ENCODE measurements at regions not wholly inside any gene's neighbourhood (a gene's known extent, or its start where the extent isn't known, plus 50 kb on each side); places are given as distances from the start of the nearest gene placed in this dataset.
"Not testable (repeated sequence)": the region's sequence is repeated elsewhere in the genome, so short reads cannot be mapped to it uniquely, and the experiment has no call there.

DNA sequence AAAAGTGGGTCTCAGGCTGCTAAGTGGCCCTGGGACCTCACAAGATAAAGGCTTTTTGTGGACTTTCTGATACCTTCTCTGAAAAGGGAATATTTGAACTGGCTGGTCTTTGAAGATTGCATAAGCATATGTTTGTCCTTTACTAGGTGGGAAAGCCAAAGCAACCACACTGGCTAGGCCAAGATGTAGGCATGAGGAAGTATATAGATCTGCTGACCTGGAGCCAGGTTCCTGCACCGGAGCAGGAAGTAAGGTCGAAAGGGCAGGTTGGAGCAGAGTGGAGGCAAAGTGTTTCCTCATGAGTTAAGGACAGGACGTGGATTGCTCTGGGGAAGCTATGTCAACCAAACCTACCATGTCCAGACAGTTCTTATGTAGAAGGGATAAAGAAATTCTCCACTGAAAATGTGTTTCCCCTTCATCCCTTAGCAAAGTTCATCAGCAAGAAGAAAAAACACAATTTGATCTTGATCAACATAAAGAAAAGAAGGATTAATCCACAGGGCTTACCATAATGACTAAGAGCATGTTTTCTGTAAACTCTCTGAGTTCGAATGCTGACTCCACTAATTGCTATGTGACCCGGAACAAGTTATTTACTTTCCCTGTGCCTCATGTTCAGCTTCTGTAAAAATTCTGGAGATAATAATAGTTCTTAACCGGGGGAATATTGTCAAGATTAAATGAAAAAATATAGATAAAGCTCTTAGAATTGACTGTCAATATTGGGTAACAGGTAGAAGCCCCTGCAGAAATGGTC, 156.1 kb upstream of the SRD5A2 start:
- no peak for DNase-seq

DNA sequence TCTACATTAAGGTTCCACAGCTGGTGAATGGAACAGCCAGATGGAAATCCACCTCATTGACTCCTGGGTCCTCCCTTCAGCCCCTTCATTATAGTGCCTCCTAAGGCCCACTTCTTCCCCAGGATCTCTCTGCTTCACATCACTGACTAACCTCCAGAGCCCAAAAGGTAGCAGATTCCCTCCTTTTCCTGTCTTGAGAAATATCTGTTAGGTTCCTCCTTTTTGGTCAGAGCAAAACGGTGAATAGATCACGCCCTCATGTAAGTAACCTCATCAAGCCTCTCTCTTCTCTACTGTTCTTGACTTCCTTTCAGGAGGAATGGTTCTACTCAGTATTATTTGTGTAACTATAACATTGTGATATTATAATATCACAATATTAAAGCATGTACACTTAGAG, 155.0 kb upstream of the SRD5A2 start:
- DNase-seq, result no peak

DNA sequence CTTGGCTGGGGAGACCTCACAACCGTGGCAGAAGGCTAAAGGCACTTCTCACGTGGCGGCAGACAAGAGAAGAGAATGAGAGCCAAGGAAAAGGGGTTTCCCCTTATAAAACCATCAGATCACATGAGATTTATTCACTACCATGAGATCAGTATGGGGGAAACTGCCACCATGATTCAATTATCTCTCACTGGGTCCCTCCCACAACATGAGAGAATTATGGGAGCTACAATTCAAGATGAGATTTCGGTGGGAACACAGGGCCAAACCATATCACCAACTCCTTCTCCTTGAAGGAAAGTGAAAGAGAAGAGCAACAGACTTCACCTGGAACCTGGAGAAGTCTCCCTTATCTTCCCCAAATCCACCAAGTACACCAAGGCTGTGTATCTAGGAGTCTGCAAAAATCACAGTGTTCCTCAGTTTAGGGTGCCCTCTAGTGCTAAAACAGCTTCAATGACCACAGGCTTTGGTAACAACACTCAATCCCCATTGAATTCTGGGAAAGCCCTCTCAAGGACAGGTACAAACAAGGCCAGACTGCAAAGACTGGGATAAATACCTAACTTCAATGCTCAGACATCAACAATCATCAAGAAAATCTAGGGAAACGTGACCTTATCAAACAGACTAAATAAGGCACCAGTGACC, 148.8 kb upstream of the SRD5A2 start:
- DNase-seq, result peak; percentile 33 to 54

- no peak for DNase-seq
Observed at GRCh38 chr2:31729065-31729439, 148.3 kb upstream of the SRD5A2 start.

DNA sequence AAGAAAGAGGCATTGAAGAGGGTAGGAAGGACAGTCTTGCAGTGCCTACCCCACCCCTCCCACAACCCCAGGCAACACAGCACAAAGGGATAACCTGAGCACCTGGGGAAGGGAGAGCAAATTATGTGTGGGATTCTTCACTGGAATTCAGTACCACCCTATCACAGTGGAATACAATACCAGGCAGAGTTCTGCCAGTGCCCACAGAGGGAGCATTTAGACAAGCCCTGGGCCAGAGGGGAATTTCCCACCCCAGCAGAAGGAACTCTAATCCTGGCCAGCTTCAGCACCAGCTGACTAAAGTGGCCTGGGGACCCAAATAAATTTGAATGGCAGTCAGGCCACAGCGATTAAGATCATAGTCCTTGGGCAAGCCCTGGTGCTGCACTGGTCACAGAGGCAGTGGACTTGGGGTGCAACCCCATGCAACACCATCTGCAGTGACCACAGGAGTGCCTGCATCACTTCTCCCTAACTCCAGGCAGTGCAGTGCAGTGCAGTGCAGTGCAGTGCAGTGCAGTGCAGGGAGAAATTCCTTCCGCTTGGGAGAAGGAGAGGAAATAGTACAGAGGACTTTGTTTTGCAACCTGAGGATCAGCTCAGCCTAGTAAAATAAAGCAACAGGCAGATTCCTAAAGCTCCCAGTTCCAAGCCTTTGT, 147.8 kb upstream of the SRD5A2 start:
- no peak for DNase-seq

- no peak for DNase-seq
Observed at GRCh38 chr2:31726457-31726856, 145.7 kb upstream of the SRD5A2 start.

DNA sequence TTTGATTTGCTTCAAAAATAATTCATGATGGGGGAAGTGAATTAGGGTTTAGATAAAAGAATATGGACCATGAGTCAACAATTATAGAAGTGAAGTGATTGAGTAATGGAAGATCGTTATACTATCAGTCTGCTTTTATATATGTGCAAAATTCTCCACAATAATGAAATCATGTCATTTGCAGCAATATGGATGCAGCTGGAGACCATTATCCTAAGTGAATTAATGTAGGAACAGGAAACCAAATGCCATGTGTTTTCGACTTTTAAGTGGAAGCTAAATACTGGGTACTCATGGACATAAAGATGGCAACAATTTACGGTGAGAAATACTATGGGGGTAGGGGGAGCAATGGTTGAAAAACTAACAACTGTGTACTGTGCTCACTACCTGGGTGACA, 144.7 kb upstream of the SRD5A2 start:
- DNase-seq, result no peak

DNA sequence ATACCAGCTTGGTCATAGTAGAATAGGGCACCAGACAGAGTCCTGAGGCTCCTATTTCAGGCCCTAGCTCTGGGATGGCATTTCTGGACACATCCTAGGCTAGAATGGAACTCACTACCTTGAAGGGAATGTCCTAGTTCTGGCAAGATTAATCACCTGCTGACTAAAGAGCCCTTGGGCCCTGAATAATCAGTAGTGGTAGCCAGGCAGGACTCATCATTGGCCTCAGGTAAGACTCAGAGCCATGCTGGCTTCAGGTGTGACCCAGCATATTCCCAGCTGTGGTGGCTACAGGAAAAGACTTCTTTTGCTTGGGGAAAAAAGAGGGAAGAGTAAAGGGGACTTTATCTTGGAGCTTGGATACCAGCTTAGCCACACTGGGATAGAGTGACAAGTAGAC, 131.0 kb upstream of the SRD5A2 start:
- DNase-seq, result no peak

- DNase-seq, result no peak
Observed at GRCh38 chr2:31710121-31710520, 129.4 kb upstream of the SRD5A2 start.

DNA sequence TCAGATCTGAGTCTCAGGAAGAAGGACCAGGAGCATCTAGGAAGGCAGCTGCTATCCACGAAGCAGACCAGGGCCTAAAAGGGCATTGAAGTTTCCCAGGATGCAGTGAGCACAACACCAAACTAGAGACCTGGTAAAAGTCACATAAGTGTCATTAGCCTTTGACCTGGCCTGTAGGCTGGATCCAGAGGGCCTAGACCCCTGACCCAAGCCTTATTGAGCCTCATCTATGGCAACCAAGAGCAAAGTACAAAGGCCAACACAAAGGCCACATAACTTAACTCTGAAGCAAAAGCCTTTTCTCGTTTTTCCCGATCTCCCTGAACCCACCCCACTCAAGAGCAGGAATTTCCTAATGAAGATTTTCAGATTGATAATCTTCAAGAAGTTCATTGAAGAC, 127.3 kb upstream of the SRD5A2 start:
- no peak for DNase-seq

GRCh38 chr2:31704561-31705212, 123.9 kb upstream of the SRD5A2 start:
- DNase-seq, result no peak

- no peak for DNase-seq
Observed at GRCh38 chr2:31703253-31703652, 122.5 kb upstream of the SRD5A2 start.

- no peak for DNase-seq
Observed at GRCh38 chr2:31698722-31699121, 118.0 kb upstream of the SRD5A2 start.

GRCh38 chr2:31696068-31696467, 115.3 kb upstream of the SRD5A2 start:
- DNase-seq, result no peak

GRCh38 chr2:31694444-31694843, 113.7 kb upstream of the SRD5A2 start:
- DNase-seq, result peak in 1 of 2 experiments; percentile 4

DNA sequence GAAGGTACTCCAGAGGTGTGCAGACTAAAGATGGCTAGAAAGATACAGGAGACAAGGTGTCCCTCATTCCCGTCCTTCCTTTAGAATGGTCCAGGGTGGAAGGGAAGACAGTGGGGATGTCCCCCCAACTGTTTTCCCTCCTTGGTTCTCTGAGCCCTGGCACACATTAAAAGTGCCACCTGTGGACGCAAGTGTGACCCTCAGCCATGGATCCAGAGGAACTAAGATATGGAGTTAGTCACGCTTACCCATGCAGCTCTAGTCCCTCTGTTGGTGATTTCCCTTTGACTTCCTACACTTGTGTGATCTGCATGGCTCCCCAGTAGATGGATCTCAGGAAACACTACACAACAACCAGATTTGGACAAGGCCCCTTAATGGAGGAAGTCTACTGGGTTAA, 113.1 kb upstream of the SRD5A2 start:
- no peak for DNase-seq

GRCh38 chr2:31688282-31688681, 107.5 kb upstream of the SRD5A2 start:
- no peak for DNase-seq

DNA sequence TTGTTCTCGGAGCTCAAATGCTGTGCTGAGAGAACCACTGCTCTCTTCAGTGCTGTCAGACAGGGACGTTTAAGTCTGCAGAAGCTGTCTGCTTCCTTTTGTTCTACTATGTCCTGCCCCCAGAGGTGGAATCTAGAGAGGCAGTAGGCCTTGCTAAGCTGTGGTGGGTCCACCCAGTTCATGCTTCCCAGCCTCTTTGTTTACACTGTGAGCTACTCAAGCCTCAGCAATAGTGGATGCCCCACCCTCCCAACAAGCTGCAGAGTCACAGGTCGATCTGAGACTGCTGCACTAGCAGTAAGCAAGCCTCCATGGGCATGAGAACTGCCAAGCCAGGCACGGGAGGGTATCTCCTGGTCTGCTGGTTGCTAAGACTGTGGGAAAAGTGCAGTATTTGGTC, 102.8 kb upstream of the SRD5A2 start:
- DNase-seq, result not testable (repeated sequence)

GRCh38 chr2:31675485-31675901, 94.8 kb upstream of the SRD5A2 start:
- DNase-seq, result no peak

DNA sequence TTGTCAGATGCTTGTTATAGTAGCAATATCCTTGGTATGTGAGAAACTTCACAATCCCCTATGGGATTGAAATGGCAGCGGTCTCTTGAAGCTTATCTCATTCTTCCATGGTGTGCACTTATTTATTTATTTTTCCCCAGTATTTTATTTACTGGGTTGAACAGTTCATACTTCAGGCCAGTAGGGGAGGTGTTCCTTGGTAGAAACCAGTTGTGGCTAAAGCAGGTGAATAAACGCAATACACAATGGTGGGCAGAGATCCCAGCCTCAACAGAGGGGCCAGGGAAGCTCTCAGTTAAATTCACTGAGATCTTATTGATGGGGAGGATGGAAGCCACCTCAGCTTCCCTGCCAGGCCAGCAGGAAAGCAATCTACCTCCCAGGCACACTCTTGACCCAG, 93.7 kb upstream of the SRD5A2 start:
- no peak for DNase-seq

DNA sequence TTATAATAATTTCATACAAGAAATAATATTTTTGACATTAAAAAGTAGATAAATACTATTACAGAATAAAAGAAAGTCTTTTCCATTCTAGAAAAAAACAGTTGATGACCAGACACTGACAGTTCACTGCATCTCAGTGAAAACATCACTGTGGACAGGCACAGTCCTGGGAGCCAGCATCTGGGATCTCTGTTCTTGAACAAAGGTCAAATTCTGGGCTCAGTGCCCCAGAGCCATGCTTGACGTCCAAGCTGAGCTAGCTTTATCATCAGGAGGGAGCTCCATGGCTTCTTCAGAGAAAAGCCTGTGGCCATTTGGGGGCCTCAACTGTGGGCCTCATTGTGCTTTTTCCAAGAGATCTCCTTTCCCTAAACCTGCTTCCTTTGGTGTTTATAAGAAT, 86.1 kb upstream of the SRD5A2 start:
- no peak for DNase-seq

GRCh38 chr2:31664949-31665724, 84.4 kb upstream of the SRD5A2 start:
- no peak for DNase-seq

DNA sequence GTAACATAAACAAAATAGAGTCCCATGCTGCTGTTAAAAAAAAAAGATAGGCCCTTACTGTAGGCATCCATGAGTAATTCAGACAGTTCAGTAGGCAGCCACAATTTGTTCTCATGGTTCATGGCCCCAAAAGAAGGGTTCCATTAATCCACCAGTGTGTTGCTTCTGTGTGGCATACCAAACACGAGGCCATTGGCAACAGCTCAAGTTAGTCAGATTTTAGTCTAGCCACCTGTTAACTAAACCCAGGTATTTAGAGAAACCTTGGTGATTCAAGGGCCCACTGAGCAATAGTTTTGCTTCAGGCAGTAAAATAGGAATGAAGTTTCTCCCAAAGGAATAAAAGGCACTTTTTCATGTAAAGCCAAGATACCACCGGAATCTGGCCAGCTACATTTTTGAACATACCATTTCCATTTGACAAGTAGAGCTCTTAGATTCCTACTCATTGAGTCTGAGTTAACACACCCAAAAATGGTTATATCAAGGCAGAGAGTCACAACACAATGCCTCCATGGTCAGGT, 80.1 kb upstream of the SRD5A2 start:
- DNase-seq, result no peak
